PC-9 (cell line): ENCODE measurements at regions not wholly inside any gene's neighbourhood (a gene's known extent, or its start where the extent isn't known, plus 50 kb on each side); places are given as distances from the start of the nearest gene placed in this dataset.

Experiments
- BruUV-seq: library from RNA; stranded (reverse); fragments of 400-500 nt; replicated peaks from 2 replicates; lab custom pipeline; 2021; lab: Mats Ljungman, UMichigan
- CTCF ChIA-PET: fragments of 300-600 bp; sonication (Branson Sonifier 250); formaldehyde crosslinking; loops from one replicate; lab custom pipeline; 2022; ENCODE audit warnings: antibody characterized with exemption; lab: Charles Lee
- POLR2A ChIA-PET: fragments of 300-600 bp; sonication (Branson Sonifier 250); formaldehyde crosslinking; loops from one replicate; lab custom pipeline; 2022; ENCODE audit warnings: antibody characterized with exemption; ENCODE audit not compliant: unreplicated experiment; lab: Charles Lee
- DNase-seq, 2 experiments: peaks; one replicate each; pipeline versions ENCODE4 v3.0.0 to v3.0.0-alpha.2; 2015 to 2022; ENCODE audit warnings: mixed read lengths in 1 of 2
- H2AFZ ChIP-seq: fragments of 200-600 bp; sonication (generic); 2 replicates; pipeline ENCODE4 v1.8.1; 2017; ENCODE audit warnings: antibody characterized with exemption
- H3F3A ChIP-seq: fragments of 200-600 bp; sonication (generic); 2 replicates; pipeline ENCODE4 v1.8.1; 2017; ENCODE audit warnings: antibody characterized with exemption, mild to moderate bottlenecking, low read depth; ENCODE audit not compliant: insufficient read depth
- H3K27ac ChIP-seq: fragments of 200-600 bp; sonication (generic); 2 replicates; pipeline ENCODE4 v1.6.1; 2016; ENCODE audit warnings: mixed run types
- H3K27me3 ChIP-seq: fragments of 200-600 bp; sonication (generic); 2 replicates; pipeline ENCODE4 v1.6.1; 2016; ENCODE audit warnings: low read depth, mixed run types; ENCODE audit not compliant: insufficient read depth
- H3K36me3 ChIP-seq: fragments of 200-600 bp; sonication (generic); 2 replicates; pipeline ENCODE4 v1.6.1; 2016; ENCODE audit warnings: low read depth, mixed run types
- H3K4me1 ChIP-seq: fragments of 200-600 bp; sonication (generic); replicated peaks from 2 replicates; pipeline ENCODE4 v1.6.1; 2016; ENCODE audit warnings: mixed run types; ENCODE audit not compliant: insufficient read depth
- H3K4me2 ChIP-seq: fragments of 200-600 bp; sonication (generic); 2 replicates; pipeline ENCODE4 v1.6.1; 2017; ENCODE audit warnings: mixed run types
- H3K4me3 ChIP-seq: fragments of 200-600 bp; sonication (generic); 2 replicates; pipeline ENCODE4 v1.6.1; 2016; ENCODE audit warnings: mixed run types
- H3K79me2 ChIP-seq: fragments of 200-600 bp; sonication (generic); 2 replicates; pipeline ENCODE4 v1.6.1; 2017; ENCODE audit warnings: low read depth, mixed run types
- H3K9me2 ChIP-seq: fragments of 200-600 bp; sonication (generic); 2 replicates; pipeline ENCODE4 v1.8.1; 2017; ENCODE audit warnings: mild to moderate bottlenecking; ENCODE audit not compliant: insufficient read depth
- H3K9me3 ChIP-seq: fragments of 200-600 bp; sonication (generic); 2 replicates; pipeline ENCODE4 v1.8.1; 2016; ENCODE audit warnings: low read depth; ENCODE audit not compliant: insufficient read depth
- H4K20me1 ChIP-seq: fragments of 200-600 bp; sonication (generic); 2 replicates; pipeline ENCODE4 v1.8.1; 2017; ENCODE audit not compliant: insufficient read depth
- EZH2 ChIP-seq: fragments of 200-600 bp; sonication (generic); IDR thresholded peaks from 2 replicates; pipeline ENCODE4 v1.8.0; 2017; ENCODE audit warnings: antibody characterized with exemption, low read depth
- intact Hi-C: fragments of 100-400 bp; cut with micrococcal nuclease; formaldehyde crosslinking; loops from one replicate; pipeline ENCODE4 v1.10.0; 2022; ENCODE audit not compliant: unreplicated experiment
- TF ChIP-seq, protein P1 (sequence below): fragments of 200-600 bp; sonication (generic); conservative IDR thresholded peaks from 2 replicates; pipeline ENCODE4 v1.6.1; 2017; ENCODE audit warnings: mixed run types, antibody characterized with exemption, mild to moderate bottlenecking, moderate library complexity

DNA sequence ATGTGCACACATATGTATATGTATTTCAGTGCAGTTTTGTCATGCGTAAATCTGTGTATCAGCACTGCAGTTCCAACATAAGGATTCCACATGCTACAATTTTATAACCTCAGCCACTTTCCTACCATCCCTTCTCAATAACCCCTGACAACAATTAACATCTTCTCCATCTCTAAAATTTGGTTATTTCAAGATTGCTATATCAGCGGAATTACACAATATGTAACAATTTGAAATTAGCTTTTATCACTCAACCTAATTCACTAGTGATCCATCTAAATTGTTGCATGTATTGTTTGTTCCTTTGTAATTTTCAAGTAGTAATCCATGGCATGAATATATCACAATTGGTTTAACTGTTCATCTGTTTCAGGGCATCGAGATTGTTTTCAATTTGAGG, 511.3 kb downstream of the HAO1 start:
- no peaks in the 10 kb centered on the region for H3K9me3 ChIP-seq
- no peaks in the 10 kb centered on the region for H3K4me1 ChIP-seq
- no peaks in the 10 kb centered on the region for H3K79me2 ChIP-seq
- intact Hi-C loops = no loop called here
- TF ChIP-seq EZH2 = no peak
- TF ChIP-seq, protein P1, sequence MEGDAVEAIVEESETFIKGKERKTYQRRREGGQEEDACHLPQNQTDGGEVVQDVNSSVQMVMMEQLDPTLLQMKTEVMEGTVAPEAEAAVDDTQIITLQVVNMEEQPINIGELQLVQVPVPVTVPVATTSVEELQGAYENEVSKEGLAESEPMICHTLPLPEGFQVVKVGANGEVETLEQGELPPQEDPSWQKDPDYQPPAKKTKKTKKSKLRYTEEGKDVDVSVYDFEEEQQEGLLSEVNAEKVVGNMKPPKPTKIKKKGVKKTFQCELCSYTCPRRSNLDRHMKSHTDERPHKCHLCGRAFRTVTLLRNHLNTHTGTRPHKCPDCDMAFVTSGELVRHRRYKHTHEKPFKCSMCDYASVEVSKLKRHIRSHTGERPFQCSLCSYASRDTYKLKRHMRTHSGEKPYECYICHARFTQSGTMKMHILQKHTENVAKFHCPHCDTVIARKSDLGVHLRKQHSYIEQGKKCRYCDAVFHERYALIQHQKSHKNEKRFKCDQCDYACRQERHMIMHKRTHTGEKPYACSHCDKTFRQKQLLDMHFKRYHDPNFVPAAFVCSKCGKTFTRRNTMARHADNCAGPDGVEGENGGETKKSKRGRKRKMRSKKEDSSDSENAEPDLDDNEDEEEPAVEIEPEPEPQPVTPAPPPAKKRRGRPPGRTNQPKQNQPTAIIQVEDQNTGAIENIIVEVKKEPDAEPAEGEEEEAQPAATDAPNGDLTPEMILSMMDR = no peak
- no peak for DNase-seq
- H2AFZ ChIP-seq = no peak overlapping the region
- no peaks in the 10 kb centered on the region for H4K20me1 ChIP-seq
- 0 out of 2 replicates have a peak, but pooled peaks cover 4% of the 10 kb centered on the region for H3K27me3 ChIP-seq
- no peaks in the 10 kb centered on the region for H3K36me3 ChIP-seq
- no peak overlapping the region for H3K4me3 ChIP-seq
- H3K4me2 ChIP-seq = no peak overlapping the region
- H3F3A ChIP-seq = no peaks in the 10 kb centered on the region
- no peak overlapping the region for H3K27ac ChIP-seq
- no peaks in the 10 kb centered on the region for H3K9me2 ChIP-seq
- POLR2A ChIA-PET = no interaction called here
- CTCF ChIA-PET = no interaction called here
- BruUV-seq = no TSS peak

DNA sequence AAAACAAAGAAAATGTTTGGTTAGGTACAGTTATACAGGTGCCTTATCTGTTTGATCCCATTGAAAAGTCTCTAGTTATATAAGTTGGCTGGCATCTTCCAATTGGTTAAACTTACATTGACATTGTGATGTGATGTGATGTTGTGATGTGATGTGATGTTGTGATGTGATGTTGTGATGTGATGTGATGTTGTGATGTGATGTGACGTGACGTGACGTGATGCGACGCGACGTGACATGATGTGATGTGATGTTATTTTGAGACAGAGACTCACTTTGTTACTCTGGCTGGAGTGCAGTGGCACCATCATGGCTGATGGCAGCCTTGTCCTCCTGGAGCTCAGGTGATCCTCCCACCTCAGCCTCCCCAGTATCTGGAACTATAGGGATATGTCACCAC, 507.6 kb downstream of the HAO1 start:
- H3K27ac ChIP-seq = no peak overlapping the region
- H3K79me2 ChIP-seq = no peaks in the 10 kb centered on the region
- H4K20me1 ChIP-seq = no peaks in the 10 kb centered on the region
- no peak overlapping the region for H3K4me3 ChIP-seq
- no peak for DNase-seq
- BruUV-seq = no TSS peak
- H3F3A ChIP-seq = no peaks in the 10 kb centered on the region
- POLR2A ChIA-PET = no interaction called here
- H3K4me2 ChIP-seq = no peak overlapping the region
- H3K27me3 ChIP-seq = no peaks in the 10 kb centered on the region
- intact Hi-C loops = no loop called here
- H3K9me3 ChIP-seq = no peaks in the 10 kb centered on the region
- TF ChIP-seq, protein P1 = no peak
- no peak for TF ChIP-seq EZH2
- CTCF ChIA-PET = no interaction called here
- H3K9me2 ChIP-seq = no peaks in the 10 kb centered on the region
- H3K36me3 ChIP-seq = no peaks in the 10 kb centered on the region
- no peak overlapping the region for H2AFZ ChIP-seq
- H3K4me1 ChIP-seq = no peaks in the 10 kb centered on the region

DNA sequence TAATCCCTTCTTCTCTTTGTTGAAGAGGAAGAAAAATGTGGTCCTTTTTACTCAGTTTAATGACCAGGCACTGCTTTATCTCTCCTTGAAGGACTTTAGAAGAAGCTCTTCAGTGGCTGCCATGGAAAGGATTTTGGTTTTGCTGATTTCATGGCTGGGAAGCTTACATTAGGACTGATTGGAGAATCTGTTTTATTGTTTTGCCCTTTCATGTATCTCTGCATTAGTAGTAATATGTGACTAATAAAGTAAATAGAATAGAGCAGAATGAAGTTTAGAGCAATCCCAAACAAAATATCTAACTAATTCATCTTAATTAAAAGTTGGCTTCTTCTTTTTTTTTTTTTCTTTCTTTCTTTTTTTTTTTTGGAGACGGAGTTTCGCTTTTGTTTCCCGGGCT, 502.9 kb downstream of the HAO1 start:
- no peaks in the 10 kb centered on the region for H3K79me2 ChIP-seq
- ChIA-PET POLR2A (interaction anchor here (0.6 kb wide), 1 partner anchor 114 kb away, joined by 4 read pairs; no protein-coding TSS in a partner anchor), CTCF (no interaction called here)
- no peaks in the 10 kb centered on the region for H3K27me3 ChIP-seq
- no peaks in the 10 kb centered on the region for H3K9me3 ChIP-seq
- no peak overlapping the region for H2AFZ ChIP-seq
- no peak for TF ChIP-seq EZH2
- TF ChIP-seq, protein P1 = no peak
- H4K20me1 ChIP-seq = no peaks in the 10 kb centered on the region
- no peaks in the 10 kb centered on the region for H3K9me2 ChIP-seq
- DNase-seq = no peak
- peak overlapping the region; percentile 26; the same call in 1 of the 2 replicates for H3K4me2 ChIP-seq
- no peaks in the 10 kb centered on the region for H3K36me3 ChIP-seq
- H3K27ac ChIP-seq = no peak overlapping the region
- no peak overlapping the region for H3K4me3 ChIP-seq
- BruUV-seq = no TSS peak
- intact Hi-C loops = no loop called here
- H3F3A ChIP-seq = no peaks in the 10 kb centered on the region
- no peaks in the 10 kb centered on the region for H3K4me1 ChIP-seq
